Mesothelial cell of epicardium (in vitro differentiated cells): ENCODE measurements at regions not wholly inside any gene's neighbourhood (a gene's known extent, or its start where the extent isn't known, plus 50 kb on each side); places are given as distances from the start of the nearest gene placed in this dataset.

Source experiments
- DNase-seq, 2 experiments: peaks; one replicate each; pipeline ENCODE4 v3.0.0; 2021; ENCODE audit warnings: low spot score in 2 of 2; ENCODE audit not compliant: unreplicated experiment in 2 of 2
- H3K27ac Mint-ChIP-seq: 2 replicates; pipeline ENCODE4 v1.8.0; 2021; ENCODE audit warnings: mixed read lengths
- H3K27me3 Mint-ChIP-seq: 2 replicates; pipeline ENCODE4 v1.8.0; 2021; ENCODE audit warnings: low read depth, mixed read lengths
- H3K36me3 Mint-ChIP-seq: 2 replicates; pipeline ENCODE4 v1.8.0; 2021; ENCODE audit warnings: mixed read lengths
- H3K4me1 Mint-ChIP-seq: 2 replicates; pipeline ENCODE4 v1.8.0; 2021; ENCODE audit warnings: mixed read lengths
- H3K4me3 Mint-ChIP-seq: 2 replicates; pipeline ENCODE4 v1.8.0; 2021; ENCODE audit warnings: mild to moderate bottlenecking, moderate library complexity, mixed read lengths
- H3K9me3 Mint-ChIP-seq: 2 replicates; pipeline ENCODE4 v1.8.0; 2021; ENCODE audit warnings: mixed read lengths
- TF ChIP-seq, protein P1 (sequence below): fragments of 200-600 bp; sonication (generic); IDR thresholded peaks from one replicate; pipeline ENCODE4 v1.5.0; 2021; ENCODE audit warnings: antibody characterized with exemption; ENCODE audit not compliant: unreplicated experiment

DNA sequence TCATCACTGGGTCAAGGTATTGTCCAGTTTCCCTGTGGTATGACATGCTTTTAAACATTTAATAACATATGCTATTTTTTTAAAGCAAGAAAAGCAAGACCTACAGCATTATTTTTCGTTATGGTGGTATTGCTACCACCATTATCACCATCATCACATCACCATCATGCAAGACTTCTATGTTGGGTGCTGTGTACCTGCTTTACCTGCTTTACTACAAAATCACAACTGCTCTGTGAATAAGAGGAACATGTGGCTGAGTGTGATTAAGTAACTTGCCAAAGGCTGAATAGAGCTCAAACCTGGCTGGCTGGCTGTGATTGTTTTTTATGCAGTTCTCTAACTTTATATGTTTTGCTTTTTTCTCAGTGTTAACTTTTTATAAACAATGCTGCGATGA lies 140.8 kb upstream of the CLINT1 start:
- H3K36me3 Mint-ChIP-seq, result no peaks in the 10 kb centered on the region
- TF ChIP-seq, protein P1, sequence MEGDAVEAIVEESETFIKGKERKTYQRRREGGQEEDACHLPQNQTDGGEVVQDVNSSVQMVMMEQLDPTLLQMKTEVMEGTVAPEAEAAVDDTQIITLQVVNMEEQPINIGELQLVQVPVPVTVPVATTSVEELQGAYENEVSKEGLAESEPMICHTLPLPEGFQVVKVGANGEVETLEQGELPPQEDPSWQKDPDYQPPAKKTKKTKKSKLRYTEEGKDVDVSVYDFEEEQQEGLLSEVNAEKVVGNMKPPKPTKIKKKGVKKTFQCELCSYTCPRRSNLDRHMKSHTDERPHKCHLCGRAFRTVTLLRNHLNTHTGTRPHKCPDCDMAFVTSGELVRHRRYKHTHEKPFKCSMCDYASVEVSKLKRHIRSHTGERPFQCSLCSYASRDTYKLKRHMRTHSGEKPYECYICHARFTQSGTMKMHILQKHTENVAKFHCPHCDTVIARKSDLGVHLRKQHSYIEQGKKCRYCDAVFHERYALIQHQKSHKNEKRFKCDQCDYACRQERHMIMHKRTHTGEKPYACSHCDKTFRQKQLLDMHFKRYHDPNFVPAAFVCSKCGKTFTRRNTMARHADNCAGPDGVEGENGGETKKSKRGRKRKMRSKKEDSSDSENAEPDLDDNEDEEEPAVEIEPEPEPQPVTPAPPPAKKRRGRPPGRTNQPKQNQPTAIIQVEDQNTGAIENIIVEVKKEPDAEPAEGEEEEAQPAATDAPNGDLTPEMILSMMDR, result no peak
- no peaks in the 10 kb centered on the region for H3K27me3 Mint-ChIP-seq
- H3K27ac Mint-ChIP-seq, result no peak overlapping the region
- H3K4me1 Mint-ChIP-seq, result peaks cover 2% of the 10 kb centered on the region
- H3K9me3 Mint-ChIP-seq, result peaks cover 2% of the 10 kb centered on the region
- H3K4me3 Mint-ChIP-seq, result no peak overlapping the region
- DNase-seq, result no peak

DNA sequence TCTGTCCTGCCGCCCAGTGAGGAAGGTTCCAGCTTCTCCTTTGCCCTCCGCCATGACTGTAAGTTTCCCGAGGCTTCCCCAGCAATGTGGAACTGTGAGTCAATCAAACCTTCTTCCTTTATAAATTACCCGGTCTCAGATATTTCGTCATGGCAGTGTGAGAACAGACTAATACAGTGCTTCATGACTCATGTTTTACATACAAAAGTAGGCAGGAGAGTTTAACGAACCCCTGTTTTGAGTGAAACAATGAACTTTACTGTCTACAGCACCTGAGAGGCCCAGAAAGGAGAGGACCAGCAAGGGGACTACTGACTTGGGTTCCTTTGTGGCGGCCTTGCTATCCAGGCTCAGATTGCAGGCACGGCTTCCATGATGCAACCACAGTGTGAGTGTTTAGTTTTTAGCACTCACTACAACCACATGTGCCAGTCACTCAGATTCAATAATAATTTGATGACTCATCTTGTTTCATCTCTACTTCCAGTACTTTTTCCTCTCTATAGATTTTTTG lies 139.1 kb upstream of the CLINT1 start:
- no peak for DNase-seq
- H3K4me3 Mint-ChIP-seq, result no peak overlapping the region
- no peaks in the 10 kb centered on the region for H3K27me3 Mint-ChIP-seq
- no peaks in the 10 kb centered on the region for H3K36me3 Mint-ChIP-seq
- H3K27ac Mint-ChIP-seq, result no peak overlapping the region
- TF ChIP-seq, protein P1, result no peak
- peaks cover 10% of the 10 kb centered on the region for H3K4me1 Mint-ChIP-seq
- no peaks in the 10 kb centered on the region for H3K9me3 Mint-ChIP-seq

DNA sequence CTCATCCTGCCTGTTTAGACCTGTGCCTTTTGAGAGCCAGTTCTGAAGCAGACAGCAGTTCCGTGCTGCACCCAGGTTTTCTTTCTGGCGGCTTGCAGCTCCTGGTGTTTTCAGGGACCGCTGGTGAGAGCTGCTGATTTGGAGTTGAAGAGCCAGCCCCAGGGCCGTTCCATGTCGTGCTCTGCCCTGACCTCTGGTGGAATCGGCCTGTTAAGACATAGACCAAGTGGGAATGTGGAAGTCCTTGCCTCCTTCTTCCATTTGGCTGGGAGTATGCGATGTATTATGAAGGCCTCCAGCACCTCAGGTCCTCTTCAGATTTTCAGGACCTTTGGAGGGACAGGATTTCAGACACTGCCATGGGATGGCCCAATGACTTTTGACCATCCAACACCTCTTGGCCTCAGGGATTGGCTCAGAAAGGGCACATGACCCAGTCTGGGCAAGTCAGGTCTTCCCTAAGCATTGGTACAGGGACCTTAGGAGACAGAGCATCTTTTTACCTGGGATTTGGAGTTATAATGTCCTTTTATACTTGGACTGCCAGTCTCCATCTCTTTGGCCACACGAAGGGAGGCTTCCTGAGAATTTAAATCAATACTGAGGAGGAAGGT lies 136.1 kb upstream of the CLINT1 start:
- Mint-ChIP-seq H3K27ac (no peak overlapping the region), H3K9me3 (no peaks in the 10 kb centered on the region), H3K4me1 (peaks cover 10% of the 10 kb centered on the region), H3K36me3 (no peaks in the 10 kb centered on the region), H3K4me3 (no peak overlapping the region), H3K27me3 (no peaks in the 10 kb centered on the region)
- DNase-seq, result peak; percentile 32 to 60
- TF ChIP-seq, protein P1, result peak; percentile 65

DNA sequence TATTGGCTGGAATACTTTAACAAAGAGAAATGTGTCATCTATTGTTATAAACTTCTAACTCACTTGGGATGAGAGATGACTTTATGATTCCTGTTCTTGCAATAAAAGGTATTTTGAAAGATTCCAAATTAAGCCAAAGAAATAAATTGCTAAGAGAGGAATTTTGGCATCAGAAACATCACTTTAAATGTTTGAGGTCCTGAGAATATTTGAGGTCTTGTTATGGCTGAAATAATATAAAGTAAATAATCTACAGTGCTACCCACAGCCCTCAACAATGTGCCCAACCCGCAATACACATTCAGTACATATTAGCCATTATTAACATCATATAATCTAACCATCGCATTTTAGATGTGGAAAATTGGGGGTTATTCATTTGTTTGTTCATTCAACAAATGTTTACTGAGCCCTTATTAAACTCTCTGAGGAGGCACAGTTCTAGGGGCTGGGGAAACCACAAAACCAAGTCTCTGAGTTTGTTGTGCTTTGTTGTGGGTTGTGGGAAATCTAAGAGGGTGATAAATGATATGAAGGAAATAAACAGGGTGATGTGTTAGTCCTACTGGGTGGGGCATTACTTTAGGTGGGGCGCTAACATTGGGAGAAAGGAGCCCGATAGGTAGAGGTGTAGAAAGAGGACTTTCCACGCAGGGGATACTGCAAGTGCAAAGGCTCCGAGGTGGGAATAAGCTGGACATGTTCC lies 135.2 kb upstream of the CLINT1 start:
- H3K27me3 Mint-ChIP-seq, result no peaks in the 10 kb centered on the region
- peaks cover 13% of the 10 kb centered on the region for H3K4me1 Mint-ChIP-seq
- H3K4me3 Mint-ChIP-seq, result no peak overlapping the region
- no peak overlapping the region for H3K27ac Mint-ChIP-seq
- H3K9me3 Mint-ChIP-seq, result no peaks in the 10 kb centered on the region
- no peaks in the 10 kb centered on the region for H3K36me3 Mint-ChIP-seq
- no peak for DNase-seq
- TF ChIP-seq, protein P1, result no peak

DNA sequence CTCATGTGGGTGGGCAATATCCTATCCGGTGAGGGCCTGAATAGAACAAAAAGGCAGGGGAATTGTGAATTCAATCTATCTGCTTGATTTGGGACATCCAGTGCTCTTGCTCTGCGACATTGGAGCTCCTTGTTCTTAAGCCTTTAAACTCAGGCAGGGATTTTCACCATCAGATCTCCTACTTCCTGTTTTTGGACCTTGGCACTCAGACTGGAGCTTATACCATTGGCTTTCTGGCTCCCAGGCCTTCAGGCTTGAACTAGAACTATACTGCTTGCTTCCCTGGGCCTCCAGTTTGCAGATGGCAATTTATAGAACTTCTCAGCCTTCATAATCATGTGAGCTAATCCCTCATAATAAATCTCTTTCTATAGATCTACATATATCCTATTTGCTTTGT lies 134.3 kb upstream of the CLINT1 start:
- Mint-ChIP-seq H3K36me3 (no peaks in the 10 kb centered on the region), H3K4me3 (no peak overlapping the region), H3K27me3 (no peaks in the 10 kb centered on the region), H3K9me3 (no peaks in the 10 kb centered on the region), H3K4me1 (peaks cover 13% of the 10 kb centered on the region), H3K27ac (peak overlapping the region; percentile 39)
- DNase-seq, result no peak
- TF ChIP-seq, protein P1, result no peak
